ENCODE measurements at regions not wholly inside any gene's neighbourhood (a gene's known extent, or its start where the extent isn't known, plus 50 kb on each side); places are given as distances from the start of the nearest gene placed in this dataset.

DNA sequence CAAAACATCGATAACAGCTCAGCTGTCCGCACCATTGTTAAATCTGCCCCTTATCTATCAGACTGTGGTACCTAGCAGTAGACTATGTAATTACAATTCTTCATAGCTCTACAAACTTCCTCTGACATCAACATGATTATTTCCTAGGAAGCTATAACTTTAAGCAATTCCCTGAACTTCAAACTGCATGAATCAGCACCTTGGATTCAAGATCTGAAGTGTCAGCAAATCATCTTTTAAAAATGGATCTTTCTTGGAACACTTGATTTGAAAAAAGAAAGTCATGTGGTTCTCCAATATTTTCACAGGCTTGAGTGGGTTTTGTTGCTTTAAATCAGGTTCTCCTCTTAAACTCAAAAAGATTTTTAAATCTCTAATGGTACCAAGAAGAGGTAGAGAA is 680.7 kb upstream of the LMCD1 start:
- TF ChIP-seq POLR2A (IDR thresholded peaks at IDR 0.05; ENCODE audit: low read depth, low read length) (no peak), POLR2AphosphoS5 (IDR thresholded peaks at IDR 0.05; ENCODE audit: low read depth, low read length) (no peak), TAF1 (IDR thresholded peaks at IDR 0.05; ENCODE audit: borderline replicate concordance, low read depth, low read length) (no peak)
